HK-2 (cell line): ENCODE measurements at regions not wholly inside any gene's neighbourhood (a gene's known extent, or its start where the extent isn't known, plus 50 kb on each side); places are given as distances from the start of the nearest gene placed in this dataset.
"Not testable (repeated sequence)": the region's sequence is repeated elsewhere in the genome, so short reads cannot be mapped to it uniquely, and the experiment has no call there.

ENCODE experiments used
- DNase-seq: peaks from one replicate; pipeline ENCODE4 v3.0.0-alpha.2; 2018; ENCODE audit not compliant: unreplicated experiment

- DNase-seq: no peak
Observed at GRCh38 chr6:167547328-167547692, 222.4 kb downstream of the TTLL2 start.

DNA sequence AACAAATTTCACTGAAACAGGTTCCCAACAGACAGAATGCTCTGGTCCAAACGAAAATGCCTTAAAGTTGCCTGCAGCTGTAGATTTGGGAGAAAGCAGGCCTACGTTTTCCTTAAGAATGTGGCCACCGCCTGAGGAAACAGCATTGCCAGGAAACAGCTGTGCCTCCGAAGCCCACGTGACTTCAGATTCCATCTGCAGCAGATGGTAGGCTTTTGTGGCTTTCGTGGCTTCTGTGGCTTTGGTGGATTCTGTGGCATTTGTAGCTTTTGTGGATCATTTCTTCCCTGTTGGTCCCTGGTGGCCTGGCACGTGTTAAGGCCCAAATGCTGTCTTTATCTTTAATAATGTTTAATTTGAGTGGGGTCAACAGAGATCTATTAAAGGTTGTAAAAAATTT, 222.9 kb downstream of the TTLL2 start:
- DNase-seq: no peak

DNA sequence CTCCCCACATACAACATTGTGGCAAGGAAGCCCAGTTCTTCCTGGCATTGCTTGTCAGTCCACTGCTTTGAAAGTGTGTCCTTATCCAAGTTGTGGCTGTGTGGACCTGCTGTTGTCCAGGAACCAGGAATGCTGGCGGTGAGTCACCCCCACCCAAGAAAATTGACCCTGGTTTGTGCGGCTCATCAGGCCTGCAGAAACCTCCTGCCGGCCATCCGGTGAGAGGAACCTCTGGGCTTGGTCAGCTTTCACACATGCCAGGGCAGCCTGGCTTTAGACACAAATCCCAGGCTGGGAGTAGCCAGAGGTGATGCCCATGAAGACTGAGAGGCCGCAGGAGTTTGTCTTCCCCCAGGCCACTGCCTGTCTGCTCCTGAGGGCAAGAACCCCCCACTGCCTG, 223.6 kb downstream of the TTLL2 start:
- DNase-seq: no peak

DNA sequence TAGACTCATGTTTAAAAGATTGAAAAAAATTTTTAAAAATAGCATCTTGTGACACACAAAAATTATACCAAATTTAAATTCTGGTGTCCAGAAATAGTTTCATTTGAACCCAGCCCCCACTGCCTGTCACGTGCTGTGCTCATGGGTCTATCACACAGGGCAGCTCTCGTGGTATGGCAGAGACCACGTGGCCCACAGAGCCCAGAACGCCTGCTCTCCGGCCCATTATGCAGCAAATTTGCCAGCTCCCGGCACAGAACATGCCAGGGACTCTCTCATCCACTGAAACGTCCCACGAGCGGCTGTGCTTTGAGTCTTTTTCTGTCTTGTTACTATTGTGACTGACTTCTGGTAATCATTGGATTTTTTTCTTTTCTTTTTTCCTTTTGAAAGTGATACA, 224.3 kb downstream of the TTLL2 start:
- no peak for DNase-seq

DNA sequence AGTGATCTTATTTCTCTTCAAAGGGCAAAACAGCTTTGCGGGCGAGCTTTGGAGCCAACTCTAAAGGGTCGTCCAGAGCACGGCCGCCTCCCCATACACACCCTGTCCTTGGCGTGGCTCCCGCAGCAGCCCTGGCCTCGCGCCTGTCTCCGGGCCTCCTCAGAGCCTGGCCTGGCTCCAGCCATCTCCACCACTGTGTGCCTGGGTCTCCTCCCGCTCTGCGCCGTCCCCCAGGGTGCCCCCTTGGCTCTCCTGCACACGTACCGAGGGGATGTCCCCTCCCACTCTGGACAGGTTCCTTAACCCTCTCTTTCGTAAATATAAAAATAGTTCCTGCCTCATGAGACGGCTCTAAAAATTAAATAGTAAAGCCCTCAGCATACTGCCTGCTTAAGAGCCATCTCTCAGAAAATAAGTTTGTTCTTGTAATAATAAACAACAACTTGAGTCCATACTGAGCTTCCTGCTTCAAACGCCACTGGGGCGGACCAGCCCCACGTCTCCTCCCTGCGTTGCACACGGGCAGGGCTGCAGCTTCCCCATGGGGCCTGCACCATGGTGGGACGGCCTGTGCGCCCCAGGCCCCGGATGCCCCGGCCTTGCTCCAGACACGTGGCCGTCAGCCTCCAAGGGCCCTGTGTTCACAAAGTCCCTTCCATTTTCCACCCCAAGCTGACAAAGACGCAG, 226.2 kb downstream of the TTLL2 start:
- DNase-seq: no peak

DNA sequence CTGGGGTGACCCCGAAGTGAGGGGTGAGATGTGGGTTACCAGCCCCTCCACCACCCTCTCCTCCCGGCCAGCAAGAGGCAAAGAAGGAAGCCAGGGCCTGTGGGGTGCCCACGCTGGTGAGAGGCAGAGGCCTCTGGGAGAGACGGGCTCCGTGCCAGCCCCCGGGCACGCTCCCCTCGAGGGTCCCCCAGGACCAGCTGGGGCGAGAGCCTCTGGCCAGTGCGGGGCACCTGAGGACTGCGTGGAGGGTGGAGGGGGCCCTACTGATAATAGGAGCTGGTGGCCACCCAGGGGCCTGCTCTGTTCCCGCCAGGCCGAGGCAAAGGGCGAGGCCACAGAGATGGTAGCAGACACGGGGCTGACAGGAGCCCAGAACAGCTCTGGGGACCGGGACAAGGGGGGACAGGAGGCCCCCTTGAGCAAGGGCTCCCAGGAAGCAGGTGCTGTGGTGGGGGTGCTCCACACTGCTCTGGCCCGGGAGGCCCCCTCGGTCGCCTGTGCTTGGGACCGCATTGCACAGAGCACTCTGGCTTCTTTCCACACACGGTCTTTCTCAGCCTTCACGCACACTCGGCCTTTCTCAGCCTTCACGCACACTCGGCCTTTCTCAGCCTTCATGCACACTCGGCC, 226.9 kb downstream of the TTLL2 start:
- no peak for DNase-seq

DNA sequence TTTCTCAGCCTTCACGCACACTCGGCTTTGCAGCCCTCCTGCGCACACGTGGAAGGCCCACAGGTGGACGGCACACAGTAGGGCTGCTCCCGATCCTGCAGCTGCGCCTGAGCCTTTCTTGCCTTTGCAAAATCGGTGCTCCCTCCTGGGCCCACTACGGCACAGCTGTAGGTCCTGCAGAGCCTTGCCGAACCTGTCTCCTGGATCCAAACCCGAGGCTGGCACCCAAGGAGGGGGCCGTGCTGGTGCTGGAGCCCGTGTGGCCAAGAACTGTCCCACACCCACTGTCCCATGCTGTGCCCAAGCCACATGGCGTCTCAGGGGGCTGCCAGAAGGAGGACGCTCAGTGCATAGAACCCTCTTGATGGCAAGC, 227.4 kb downstream of the TTLL2 start:
- DNase-seq: no peak

DNA sequence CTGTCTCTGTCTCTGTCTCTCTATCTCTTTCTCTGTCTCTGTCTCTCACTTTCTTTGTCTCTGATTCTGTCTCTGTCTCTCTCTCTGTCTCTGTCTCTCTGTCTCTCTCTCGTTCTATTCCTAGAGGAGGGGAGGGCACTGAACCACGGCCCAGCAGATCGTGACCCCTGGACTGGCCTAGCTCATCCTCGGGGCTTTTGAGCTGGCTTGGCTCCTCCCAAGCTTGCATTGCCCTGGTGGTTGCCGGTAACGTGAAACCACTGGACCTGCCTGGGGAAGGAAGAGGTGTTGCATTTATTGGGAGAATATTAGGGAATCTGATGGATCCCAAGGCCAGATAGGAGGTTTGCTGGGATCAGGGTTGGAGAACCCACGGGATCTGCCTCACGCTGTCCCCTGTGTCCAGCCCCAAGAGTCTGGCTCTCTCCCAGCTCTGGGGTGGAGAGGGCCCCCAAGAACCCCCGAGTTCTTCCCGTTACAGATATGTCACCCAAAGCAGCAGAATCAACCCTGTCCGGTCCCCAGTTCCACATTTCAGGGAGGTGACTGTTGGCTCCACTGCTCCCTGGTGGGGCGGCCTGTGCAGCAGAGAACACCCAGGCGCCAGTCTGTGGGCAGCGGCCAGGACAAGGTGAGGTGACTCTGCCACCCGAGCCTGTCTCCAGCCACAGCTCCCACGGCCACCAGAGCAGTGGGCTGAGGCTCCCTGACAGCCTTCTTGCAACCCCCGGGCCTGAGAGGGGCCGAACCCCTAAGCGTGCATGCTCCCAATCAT, 228.3 kb downstream of the TTLL2 start:
- DNase-seq: no peak

DNA sequence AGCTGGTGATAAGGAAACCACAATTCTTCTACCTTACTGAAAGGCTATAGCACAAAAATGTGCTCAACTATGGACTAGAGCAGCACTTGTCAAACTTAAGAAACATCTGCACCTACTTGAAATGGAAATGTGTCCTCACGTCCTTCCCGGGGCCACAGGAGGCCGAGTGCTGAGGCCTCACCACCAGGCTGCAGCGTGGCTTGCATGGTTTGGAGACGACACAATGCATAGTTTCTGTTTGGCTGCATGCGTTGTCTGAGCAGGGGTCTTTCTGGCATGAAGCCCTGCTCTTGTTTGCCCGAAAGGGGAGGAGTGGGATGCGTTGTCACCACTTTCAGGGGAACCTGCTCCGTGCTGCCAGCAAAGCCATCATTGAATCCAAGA, 228.8 kb downstream of the TTLL2 start:
- no peak for DNase-seq

GRCh38 chr6:167554854-167555253, 230.0 kb downstream of the TTLL2 start:
- no peak for DNase-seq

- DNase-seq: no peak
Observed at GRCh38 chr6:167555836-167556235, 230.9 kb downstream of the TTLL2 start.

- DNase-seq: no peak
Observed at GRCh38 chr6:167557675-167558074, 232.8 kb downstream of the TTLL2 start.

DNA sequence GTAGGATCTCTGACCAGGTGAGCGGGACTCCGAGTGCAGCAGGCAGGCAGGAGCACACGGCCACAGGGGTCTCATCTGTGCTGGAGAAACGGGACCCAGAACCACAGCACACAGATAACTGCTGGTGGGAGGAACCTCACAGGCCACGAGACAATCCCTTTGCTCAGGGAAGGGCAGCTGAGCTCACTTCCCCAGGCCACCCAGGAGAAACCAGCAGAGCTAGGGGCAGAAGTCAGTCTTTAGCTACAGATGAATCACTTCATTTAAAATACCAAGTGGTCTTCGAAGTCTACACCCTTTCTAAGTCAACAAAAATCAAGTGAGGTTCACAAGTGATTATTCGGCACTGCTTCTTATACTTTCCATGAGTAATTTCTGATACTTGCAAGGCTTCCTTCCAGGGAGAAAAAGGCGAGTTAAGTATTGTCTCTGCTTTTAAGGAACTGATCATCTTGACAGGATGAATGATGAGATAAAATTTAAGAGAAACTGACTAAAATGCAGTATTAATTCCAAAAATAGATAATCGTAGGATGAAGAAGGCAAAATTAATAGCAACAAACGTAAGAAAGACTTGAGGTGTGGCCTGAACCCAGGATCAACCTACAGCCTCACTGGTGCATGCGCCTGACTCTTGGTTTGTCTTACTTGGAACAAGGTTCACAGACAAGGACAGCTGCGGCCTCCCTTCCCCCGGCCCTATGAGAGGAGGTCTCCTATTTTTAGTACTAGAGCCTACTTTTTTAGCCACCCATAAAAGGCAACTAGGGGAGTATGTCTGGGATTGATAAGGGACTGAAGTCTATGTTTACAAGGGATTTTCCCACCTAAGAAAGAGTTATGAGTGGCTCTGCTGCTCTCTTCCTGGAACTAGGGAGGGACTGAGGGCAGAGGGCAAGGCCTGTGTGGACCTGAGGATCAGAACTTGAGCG, 233.6 kb downstream of the TTLL2 start:
- no peak for DNase-seq

DNA sequence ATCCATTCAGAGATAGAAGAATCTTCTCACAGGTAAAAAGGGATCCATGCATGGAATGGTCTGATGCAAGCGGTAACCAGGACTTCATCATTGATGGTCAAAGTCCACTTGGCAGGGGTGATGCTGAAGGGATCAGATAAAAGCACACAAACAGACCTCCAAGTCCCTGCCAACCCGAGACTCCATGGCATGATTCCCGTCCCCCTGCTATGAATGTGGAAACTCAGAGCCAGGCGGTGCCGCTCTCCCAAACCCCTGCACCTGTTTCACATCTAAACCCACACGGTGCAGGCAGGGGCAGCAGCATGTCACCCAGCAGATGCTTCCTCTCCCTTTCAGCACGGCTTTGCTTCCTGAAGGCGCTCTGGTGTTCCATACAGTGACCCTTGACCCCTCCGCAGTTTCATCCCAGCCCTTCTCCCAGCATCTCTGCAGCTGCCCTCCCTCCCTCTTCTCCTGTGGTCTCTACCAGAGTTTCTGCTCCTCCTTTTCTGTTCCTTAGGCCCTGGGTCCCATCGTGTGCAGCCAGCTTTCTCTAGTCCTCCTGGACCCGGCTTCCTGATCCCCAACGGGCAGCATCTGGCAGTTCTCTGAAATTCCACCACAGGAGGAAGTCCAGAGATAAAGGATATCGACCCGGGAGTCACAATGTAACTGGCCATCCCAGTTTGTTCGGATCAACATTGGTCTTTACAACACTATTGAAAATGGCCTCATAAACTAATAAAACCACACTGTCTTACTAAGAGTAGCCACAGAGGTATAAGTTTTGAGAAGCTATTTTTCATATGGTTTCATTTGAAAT, 235.0 kb downstream of the TTLL2 start:
- no peak for DNase-seq

DNA sequence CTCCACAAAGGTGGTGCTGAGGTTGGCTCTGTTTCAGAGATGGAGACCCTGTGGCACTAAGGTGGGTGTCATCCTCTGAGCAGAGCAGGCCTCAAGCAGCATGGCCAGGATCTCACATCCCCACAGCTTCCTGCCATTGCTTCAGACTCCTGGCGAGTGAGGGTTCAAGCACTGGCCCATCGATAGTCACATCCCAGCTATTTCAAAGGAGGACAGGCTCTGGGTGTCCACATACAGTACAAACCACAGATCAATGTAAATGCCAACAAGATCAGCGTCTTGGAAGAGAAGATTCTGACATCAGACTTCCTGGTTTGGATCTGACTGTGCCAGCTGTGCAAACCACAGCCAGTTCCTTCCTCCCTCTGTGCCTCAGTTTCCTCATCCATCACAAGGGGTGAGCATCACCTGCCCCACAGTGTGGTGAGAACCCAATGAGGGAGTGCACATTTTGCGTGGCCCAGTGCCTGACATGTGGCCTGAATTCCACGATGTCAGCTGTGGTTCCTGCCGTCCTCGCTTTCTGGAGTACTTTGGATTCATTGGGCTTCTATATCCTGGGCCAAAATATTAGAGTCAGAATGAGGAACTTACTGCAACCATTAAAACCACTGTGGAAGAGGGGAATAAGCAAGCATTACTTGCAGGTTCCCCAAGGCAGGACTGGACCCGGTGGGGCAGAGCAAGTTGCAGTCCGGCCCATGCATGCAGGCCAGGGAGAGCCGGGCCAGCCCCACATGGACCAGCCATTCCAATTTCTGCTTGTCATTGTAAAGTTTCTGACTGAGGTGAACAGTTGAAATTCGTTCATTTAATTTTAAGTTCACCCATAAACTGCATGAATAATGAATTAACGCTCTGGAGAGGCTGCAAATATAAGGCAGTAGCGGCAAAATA, 236.0 kb downstream of the TTLL2 start:
- DNase-seq: no peak

GRCh38 chr6:167562862-167563261, 238.0 kb downstream of the TTLL2 start:
- not testable (repeated sequence) for DNase-seq

- DNase-seq: no peak
Observed at GRCh38 chr6:167564416-167565250, 239.7 kb downstream of the TTLL2 start.

DNA sequence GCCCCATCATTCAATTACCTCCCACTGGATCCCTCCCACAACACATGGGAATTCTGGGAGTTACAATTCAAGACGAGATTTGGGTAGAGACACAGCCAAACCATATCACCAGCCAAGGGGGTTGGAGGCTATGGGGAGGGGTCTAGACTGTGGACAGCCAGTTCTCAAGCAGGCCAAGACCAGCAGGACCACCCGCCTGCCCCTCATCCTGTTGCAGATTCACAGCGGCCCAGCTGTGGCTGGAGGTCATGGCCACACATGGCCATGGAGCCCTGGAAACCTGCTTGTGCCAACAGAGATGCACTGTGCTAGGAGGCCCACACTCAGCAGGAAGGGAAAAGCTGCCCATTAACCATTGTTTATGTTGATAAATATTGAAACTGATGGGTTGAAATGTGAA, 240.5 kb downstream of the TTLL2 start:
- no peak for DNase-seq

DNA sequence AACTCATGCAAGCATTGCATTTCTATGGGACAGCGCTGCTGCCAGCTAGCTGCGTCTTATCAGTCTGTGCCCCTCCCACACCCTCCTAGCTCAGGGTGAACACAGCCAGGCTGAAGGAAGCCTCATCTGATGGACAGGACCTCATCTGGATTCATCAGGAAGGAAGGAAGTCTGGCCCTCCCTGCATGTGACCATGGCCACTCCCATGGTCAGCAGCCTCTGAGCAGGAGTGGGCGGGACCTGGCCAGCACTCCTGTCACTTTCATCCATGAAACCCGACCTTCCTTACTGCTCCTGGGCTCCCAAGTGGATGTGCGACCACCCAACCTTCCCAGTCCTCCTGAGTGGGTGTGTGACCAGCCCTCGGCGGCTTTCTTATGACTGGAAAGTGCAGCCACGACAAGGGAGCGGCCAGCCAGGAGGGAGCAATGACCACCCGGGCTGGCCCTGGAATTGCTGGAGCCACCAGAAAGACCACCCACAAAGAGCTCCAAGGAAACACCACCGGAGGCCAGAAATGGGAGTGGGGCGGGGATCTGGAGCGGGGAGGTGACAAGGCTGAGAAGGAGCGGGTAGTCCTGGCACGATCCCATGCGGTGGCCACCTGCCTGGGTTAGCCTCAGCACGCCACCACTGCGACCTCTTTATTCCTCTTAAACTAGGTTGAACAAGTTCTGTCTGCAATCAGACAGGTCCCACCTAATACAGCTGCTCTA, 241.2 kb downstream of the TTLL2 start:
- DNase-seq: no peak
